NCI-H226 (cell line): ENCODE measurements at regions not wholly inside any gene's neighbourhood (a gene's known extent, or its start where the extent isn't known, plus 50 kb on each side); places are given as distances from the start of the nearest gene placed in this dataset.

Experiments used
- DNase-seq: peaks from one replicate; pipeline ENCODE4 v3.0.0-alpha.2; 2015

GRCh38 chr7:25790963-25791362, 361.0 kb upstream of the NFE2L3 start:
- no peak for DNase-seq

- no peak for DNase-seq
These were observed 359.4 kb upstream of the NFE2L3 start for GRCh38 chr7:25792586-25792985.

GRCh38 chr7:25795824-25796235, 356.2 kb upstream of the NFE2L3 start:
- DNase-seq = no peak

GRCh38 chr7:25798344-25798743, 353.7 kb upstream of the NFE2L3 start:
- no peak for DNase-seq

GRCh38 chr7:25801214-25801613, 350.8 kb upstream of the NFE2L3 start:
- DNase-seq = no peak

- DNase-seq = no peak
These were observed 349.9 kb upstream of the NFE2L3 start for GRCh38 chr7:25802057-25802456.

GRCh38 chr7:25802473-25802872, 349.5 kb upstream of the NFE2L3 start:
- no peak for DNase-seq

- DNase-seq = no peak
These were observed 348.7 kb upstream of the NFE2L3 start for GRCh38 chr7:25803117-25803887.

GRCh38 chr7:25804154-25804553, 347.8 kb upstream of the NFE2L3 start:
- no peak for DNase-seq

- no peak for DNase-seq
These were observed 346.8 kb upstream of the NFE2L3 start for GRCh38 chr7:25805027-25805687.

- DNase-seq = no peak
These were observed 344.8 kb upstream of the NFE2L3 start for GRCh38 chr7:25807086-25807611.

- DNase-seq = no peak
These were observed 342.6 kb upstream of the NFE2L3 start for GRCh38 chr7:25809441-25809840.

GRCh38 chr7:25812086-25812850, 339.7 kb upstream of the NFE2L3 start:
- DNase-seq = no peak

GRCh38 chr7:25813381-25813780, 338.6 kb upstream of the NFE2L3 start:
- no peak for DNase-seq

- DNase-seq = no peak
These were observed 336.3 kb upstream of the NFE2L3 start for GRCh38 chr7:25815711-25816110.

- no peak for DNase-seq
These were observed 331.5 kb upstream of the NFE2L3 start for GRCh38 chr7:25820432-25821040.

GRCh38 chr7:25821225-25821624, 330.8 kb upstream of the NFE2L3 start:
- DNase-seq = no peak

GRCh38 chr7:25822823-25823222, 329.2 kb upstream of the NFE2L3 start:
- DNase-seq = no peak

- no peak for DNase-seq
These were observed 328.4 kb upstream of the NFE2L3 start for GRCh38 chr7:25823571-25823970.

- no peak for DNase-seq
These were observed 323.5 kb upstream of the NFE2L3 start for GRCh38 chr7:25828468-25828867.

- DNase-seq = no peak
These were observed 322.3 kb upstream of the NFE2L3 start for GRCh38 chr7:25829663-25830062.

GRCh38 chr7:25830215-25830614, 321.8 kb upstream of the NFE2L3 start:
- no peak for DNase-seq

GRCh38 chr7:25831062-25831691, 320.8 kb upstream of the NFE2L3 start:
- no peak for DNase-seq
